ENCODE measurements at regions not wholly inside any gene's neighbourhood (a gene's known extent, or its start where the extent isn't known, plus 50 kb on each side); places are given as distances from the start of the nearest gene placed in this dataset.

DNA sequence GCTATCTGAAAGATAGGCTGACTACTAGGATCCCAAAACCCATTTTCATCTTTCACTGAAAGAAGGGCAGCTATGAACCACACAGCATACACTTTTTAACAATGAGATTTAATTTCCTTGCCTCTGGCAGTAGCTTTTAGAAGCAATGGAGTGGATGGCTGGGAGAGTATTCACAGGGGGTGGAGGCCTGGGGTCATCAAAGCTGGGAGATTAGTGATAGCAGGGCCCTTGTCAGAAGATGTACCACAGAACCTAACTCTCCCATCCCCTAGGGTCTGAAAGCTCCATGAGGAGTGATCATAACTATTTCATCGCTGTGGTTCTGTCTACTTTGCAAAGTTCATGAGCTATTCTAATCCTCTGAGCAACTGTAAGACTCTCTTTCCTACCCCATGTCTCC lies 332.2 kb downstream of the PRELID2 start:
- H3K9ac ChIP-seq, result no peak overlapping the region
- TF ChIP-seq, protein P1, sequence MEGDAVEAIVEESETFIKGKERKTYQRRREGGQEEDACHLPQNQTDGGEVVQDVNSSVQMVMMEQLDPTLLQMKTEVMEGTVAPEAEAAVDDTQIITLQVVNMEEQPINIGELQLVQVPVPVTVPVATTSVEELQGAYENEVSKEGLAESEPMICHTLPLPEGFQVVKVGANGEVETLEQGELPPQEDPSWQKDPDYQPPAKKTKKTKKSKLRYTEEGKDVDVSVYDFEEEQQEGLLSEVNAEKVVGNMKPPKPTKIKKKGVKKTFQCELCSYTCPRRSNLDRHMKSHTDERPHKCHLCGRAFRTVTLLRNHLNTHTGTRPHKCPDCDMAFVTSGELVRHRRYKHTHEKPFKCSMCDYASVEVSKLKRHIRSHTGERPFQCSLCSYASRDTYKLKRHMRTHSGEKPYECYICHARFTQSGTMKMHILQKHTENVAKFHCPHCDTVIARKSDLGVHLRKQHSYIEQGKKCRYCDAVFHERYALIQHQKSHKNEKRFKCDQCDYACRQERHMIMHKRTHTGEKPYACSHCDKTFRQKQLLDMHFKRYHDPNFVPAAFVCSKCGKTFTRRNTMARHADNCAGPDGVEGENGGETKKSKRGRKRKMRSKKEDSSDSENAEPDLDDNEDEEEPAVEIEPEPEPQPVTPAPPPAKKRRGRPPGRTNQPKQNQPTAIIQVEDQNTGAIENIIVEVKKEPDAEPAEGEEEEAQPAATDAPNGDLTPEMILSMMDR (IDR thresholded peaks at IDR 0.05), result no peak
- H3K27ac ChIP-seq, result no peak overlapping the region
- H2AFZ ChIP-seq, result no peak overlapping the region
- no peaks in the 10 kb centered on the region for H3K36me3 ChIP-seq (ENCODE audit: control insufficient read depth, insufficient read depth, low read length)
- no peak overlapping the region for H3K4me3 ChIP-seq (ENCODE audit: low read depth, low read length)
- H3K4me2 ChIP-seq (ENCODE audit: low read length), result no peak overlapping the region
- no peaks in the 10 kb centered on the region for H3K4me1 ChIP-seq
- H3K27me3 ChIP-seq (ENCODE audit: control insufficient read depth, insufficient read depth, low read length), result no peaks in the 10 kb centered on the region
- no peaks in the 10 kb centered on the region for H3K9me3 ChIP-seq (ENCODE audit: control insufficient read depth, low read length)
- no peaks in the 10 kb centered on the region for H3K79me2 ChIP-seq

DNA sequence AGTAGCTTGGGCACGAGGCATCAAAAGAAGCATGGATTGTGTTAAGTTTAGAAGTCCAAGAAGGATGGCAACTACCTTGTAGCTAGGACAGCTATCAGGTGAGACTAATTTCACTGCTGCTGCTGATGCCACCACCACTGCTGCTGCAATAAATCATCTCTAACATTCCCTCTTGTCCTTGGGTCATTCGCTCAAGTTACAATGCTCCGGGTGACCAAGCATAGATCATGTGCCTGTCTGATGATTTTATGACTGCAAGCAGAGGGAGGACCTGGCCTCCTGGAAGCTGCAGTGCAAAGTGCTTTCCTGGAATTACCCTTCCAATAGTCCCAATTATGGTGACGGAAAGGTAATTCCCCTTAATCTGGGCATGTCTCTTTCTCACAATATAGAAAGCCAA lies 334.4 kb downstream of the PRELID2 start:
- Histone ChIP-seq H3K9ac (no peak overlapping the region), H3K27ac (no peak overlapping the region), H3K4me2 (ENCODE audit: low read length) (no peak overlapping the region), H3K79me2 (no peaks in the 10 kb centered on the region), H3K4me3 (ENCODE audit: low read depth, low read length) (no peak overlapping the region), H3K36me3 (ENCODE audit: control insufficient read depth, insufficient read depth, low read length) (no peaks in the 10 kb centered on the region), H2AFZ (no peak overlapping the region), H3K9me3 (ENCODE audit: control insufficient read depth, low read length) (no peaks in the 10 kb centered on the region), H3K4me1 (no peaks in the 10 kb centered on the region), H3K27me3 (ENCODE audit: control insufficient read depth, insufficient read depth, low read length) (no peaks in the 10 kb centered on the region)
- TF ChIP-seq, protein P1 (IDR thresholded peaks at IDR 0.05), result no peak

DNA sequence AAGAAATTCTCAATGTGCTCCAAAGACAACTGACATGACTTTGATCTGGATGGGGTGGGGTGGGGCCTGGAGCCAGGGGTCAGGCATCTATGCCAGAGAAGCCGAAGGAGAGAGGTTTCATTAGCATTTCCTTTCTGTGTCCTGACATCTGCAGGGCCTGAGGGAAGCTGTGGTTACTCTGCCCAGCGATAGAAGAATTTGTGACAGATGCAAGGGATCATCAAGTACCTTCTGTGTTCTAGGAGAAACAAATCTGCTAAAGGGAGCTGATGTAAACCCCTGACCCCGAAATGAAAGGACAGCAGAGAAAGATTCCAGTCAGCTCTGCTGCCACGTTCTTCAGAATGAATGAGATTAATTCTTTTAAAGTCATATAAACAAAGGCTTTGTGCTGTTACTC lies 335.7 kb downstream of the PRELID2 start:
- H3K4me1 ChIP-seq, result no peaks in the 10 kb centered on the region
- H3K4me2 ChIP-seq (ENCODE audit: low read length), result no peak overlapping the region
- H3K9ac ChIP-seq, result no peak overlapping the region
- H3K27ac ChIP-seq, result no peak overlapping the region
- H3K4me3 ChIP-seq (ENCODE audit: low read depth, low read length), result no peak overlapping the region
- H3K27me3 ChIP-seq (ENCODE audit: control insufficient read depth, insufficient read depth, low read length), result no peaks in the 10 kb centered on the region
- no peaks in the 10 kb centered on the region for H3K36me3 ChIP-seq (ENCODE audit: control insufficient read depth, insufficient read depth, low read length)
- TF ChIP-seq, protein P1 (IDR thresholded peaks at IDR 0.05), result no peak
- no peaks in the 10 kb centered on the region for H3K9me3 ChIP-seq (ENCODE audit: control insufficient read depth, low read length)
- H3K79me2 ChIP-seq, result no peaks in the 10 kb centered on the region
- no peak overlapping the region for H2AFZ ChIP-seq

DNA sequence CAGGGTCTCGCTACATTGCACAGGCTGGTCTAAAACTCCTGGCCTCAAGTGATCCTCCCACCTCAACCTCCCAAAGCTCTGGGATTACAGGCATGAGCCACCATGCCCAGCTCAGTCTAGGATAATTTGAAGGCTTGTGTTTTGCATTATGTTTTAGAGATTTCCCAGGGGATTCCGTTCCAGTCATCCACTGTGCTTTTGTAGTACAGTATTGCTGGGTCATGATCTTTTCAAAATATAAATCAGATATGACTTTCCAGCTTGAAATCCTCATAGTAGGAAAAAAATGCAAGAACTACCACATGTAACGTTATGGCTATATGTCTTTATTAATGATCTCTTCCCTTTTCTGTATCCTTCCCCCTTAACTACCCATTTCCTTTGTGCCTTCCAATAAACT lies 338.1 kb downstream of the PRELID2 start:
- H3K27ac ChIP-seq, result no peak overlapping the region
- TF ChIP-seq, protein P1 (IDR thresholded peaks at IDR 0.05), result no peak

DNA sequence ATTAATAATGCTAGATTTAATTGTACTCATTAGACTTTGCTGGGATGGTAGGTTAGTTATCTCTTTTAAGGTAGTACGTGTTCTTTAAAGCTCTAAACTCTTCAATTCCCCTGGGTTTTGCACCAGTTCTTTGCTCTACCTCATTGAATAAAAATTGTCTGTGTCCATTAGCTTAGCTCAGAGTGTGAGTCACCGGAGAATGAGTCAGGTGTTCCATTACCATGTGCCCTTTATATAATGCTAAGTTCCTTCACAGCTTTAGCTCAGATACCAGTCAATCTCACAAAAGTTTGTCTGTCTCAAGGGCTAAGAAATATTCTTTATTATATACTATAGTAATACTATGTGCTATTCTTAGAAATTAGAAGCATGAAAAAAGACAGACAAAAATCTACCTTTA lies 339.4 kb downstream of the PRELID2 start:
- H3K9ac ChIP-seq, result no peak overlapping the region
- H3K4me3 ChIP-seq (ENCODE audit: low read depth, low read length), result no peak overlapping the region
- TF ChIP-seq, protein P1 (IDR thresholded peaks at IDR 0.05), result no peak
- H3K4me1 ChIP-seq, result no peaks in the 10 kb centered on the region
- no peak overlapping the region for H3K27ac ChIP-seq
- no peak overlapping the region for H3K4me2 ChIP-seq (ENCODE audit: low read length)
- no peaks in the 10 kb centered on the region for H3K27me3 ChIP-seq (ENCODE audit: control insufficient read depth, insufficient read depth, low read length)
- H3K36me3 ChIP-seq (ENCODE audit: control insufficient read depth, insufficient read depth, low read length), result no peaks in the 10 kb centered on the region
- no peak overlapping the region for H2AFZ ChIP-seq
- H3K9me3 ChIP-seq (ENCODE audit: control insufficient read depth, low read length), result no peaks in the 10 kb centered on the region
- H3K79me2 ChIP-seq, result no peaks in the 10 kb centered on the region

More for the DNA sequence above, 338.1 kb downstream of the PRELID2 start:
- no peak overlapping the region for H2AFZ ChIP-seq
- H3K79me2 ChIP-seq, result no peaks in the 10 kb centered on the region
- no peak overlapping the region for H3K4me3 ChIP-seq (ENCODE audit: low read depth, low read length)
- no peaks in the 10 kb centered on the region for H3K27me3 ChIP-seq (ENCODE audit: control insufficient read depth, insufficient read depth, low read length)
- no peak overlapping the region for H3K9ac ChIP-seq
- no peaks in the 10 kb centered on the region for H3K4me1 ChIP-seq
- H3K4me2 ChIP-seq (ENCODE audit: low read length), result no peak overlapping the region
- H3K36me3 ChIP-seq (ENCODE audit: control insufficient read depth, insufficient read depth, low read length), result no peaks in the 10 kb centered on the region
- no peaks in the 10 kb centered on the region for H3K9me3 ChIP-seq (ENCODE audit: control insufficient read depth, low read length)

All from parathyroid adenoma (tissue), 2 donors.